HG03565 (cell line): ENCODE measurements at regions not wholly inside any gene's neighbourhood (a gene's known extent, or its start where the extent isn't known, plus 50 kb on each side); places are given as distances from the start of the nearest gene placed in this dataset.

Source experiments
- ATAC-seq: cut with Tn5 transposase; IDR thresholded peaks from one replicate; pipeline ENCODE4 v1.9.1; 2021; ENCODE audit warnings: mild to moderate bottlenecking, moderate library complexity; ENCODE audit not compliant: unreplicated experiment

- ATAC-seq, result no peak
These were observed 88.9 kb upstream of the IGLL5 start for GRCh38 chr22:22798716-22799115.

GRCh38 chr22:22799561-22799960, 88.1 kb upstream of the IGLL5 start:
- no peak for ATAC-seq

GRCh38 chr22:22800716-22801115, 86.9 kb upstream of the IGLL5 start:
- no peak for ATAC-seq

- no peak for ATAC-seq
These were observed 85.2 kb upstream of the IGLL5 start for GRCh38 chr22:22802339-22802970.

GRCh38 chr22:22803285-22803853, 84.2 kb upstream of the IGLL5 start:
- ATAC-seq, result no peak

- no peak for ATAC-seq
These were observed 77.6 kb upstream of the IGLL5 start for GRCh38 chr22:22810018-22810427.

GRCh38 chr22:22810471-22810870, 77.1 kb upstream of the IGLL5 start:
- ATAC-seq, result no peak

GRCh38 chr22:22811016-22812009, 76.3 kb upstream of the IGLL5 start:
- ATAC-seq, result no peak

GRCh38 chr22:22812031-22812905, 75.3 kb upstream of the IGLL5 start:
- ATAC-seq, result no peak

GRCh38 chr22:22813126-22814075, 74.2 kb upstream of the IGLL5 start:
- ATAC-seq, result no peak

GRCh38 chr22:22814666-22815396, 72.8 kb upstream of the IGLL5 start:
- no peak for ATAC-seq

GRCh38 chr22:22815397-22816170, 72.0 kb upstream of the IGLL5 start:
- no peak for ATAC-seq

- ATAC-seq, result no peak
These were observed 71.5 kb upstream of the IGLL5 start for GRCh38 chr22:22816171-22816514.

GRCh38 chr22:22816766-22817410, 70.7 kb upstream of the IGLL5 start:
- no peak for ATAC-seq

- ATAC-seq, result no peak
These were observed 70.0 kb upstream of the IGLL5 start for GRCh38 chr22:22817468-22818201.

- ATAC-seq, result no peak
These were observed 69.4 kb upstream of the IGLL5 start for GRCh38 chr22:22818202-22818538.
